ENCODE measurements at regions not wholly inside any gene's neighbourhood (a gene's known extent, or its start where the extent isn't known, plus 50 kb on each side); places are given as distances from the start of the nearest gene placed in this dataset.
"Not testable (repeated sequence)": the region's sequence is repeated elsewhere in the genome, so short reads cannot be mapped to it uniquely, and the experiment has no call there.

- no peak for DNase-seq
Observed at GRCh38 chr9:720239-720881, 121.1 kb upstream of the DMRT1 start.

- DNase-seq, result no peak
Observed at GRCh38 chr9:722388-722980, 119.0 kb upstream of the DMRT1 start.

GRCh38 chr9:724461-724860 is 117.0 kb upstream of the DMRT1 start:
- not testable (repeated sequence) for DNase-seq

- no peak for DNase-seq
Observed at GRCh38 chr9:726005-726404, 115.5 kb upstream of the DMRT1 start.

- DNase-seq, result no peak
Observed at GRCh38 chr9:727767-728166, 113.7 kb upstream of the DMRT1 start.

- DNase-seq, result no peak
Observed at GRCh38 chr9:728535-728934, 113.0 kb upstream of the DMRT1 start.

GRCh38 chr9:731474-731873 is 110.0 kb upstream of the DMRT1 start:
- no peak for DNase-seq

- no peak for DNase-seq
Observed at GRCh38 chr9:734831-735511, 106.5 kb upstream of the DMRT1 start.

GRCh38 chr9:737400-738120 is 103.9 kb upstream of the DMRT1 start:
- no peak for DNase-seq

- no peak for DNase-seq
Observed at GRCh38 chr9:738209-738915, 103.1 kb upstream of the DMRT1 start.

GRCh38 chr9:739362-739761 is 102.1 kb upstream of the DMRT1 start:
- no peak for DNase-seq

- DNase-seq, result no peak
Observed at GRCh38 chr9:740221-740620, 101.3 kb upstream of the DMRT1 start.

- DNase-seq, result no peak
Observed at GRCh38 chr9:742104-742503, 99.4 kb upstream of the DMRT1 start.

GRCh38 chr9:742914-743589 is 98.4 kb upstream of the DMRT1 start:
- DNase-seq, result no peak

- DNase-seq, result no peak
Observed at GRCh38 chr9:744046-744712, 97.3 kb upstream of the DMRT1 start.

- no peak for DNase-seq
Observed at GRCh38 chr9:744790-745484, 96.6 kb upstream of the DMRT1 start.

- no peak for DNase-seq
Observed at GRCh38 chr9:745761-746380, 95.6 kb upstream of the DMRT1 start.

GRCh38 chr9:746661-747434 is 94.6 kb upstream of the DMRT1 start:
- DNase-seq, result no peak

- no peak for DNase-seq
Observed at GRCh38 chr9:747567-747966, 93.9 kb upstream of the DMRT1 start.

GRCh38 chr9:748861-749497 is 92.5 kb upstream of the DMRT1 start:
- DNase-seq, result no peak

All from NCI-H1436 (cell line).